ENCODE measurements at regions not wholly inside any gene's neighbourhood (a gene's known extent, or its start where the extent isn't known, plus 50 kb on each side); places are given as distances from the start of the nearest gene placed in this dataset.

DNA sequence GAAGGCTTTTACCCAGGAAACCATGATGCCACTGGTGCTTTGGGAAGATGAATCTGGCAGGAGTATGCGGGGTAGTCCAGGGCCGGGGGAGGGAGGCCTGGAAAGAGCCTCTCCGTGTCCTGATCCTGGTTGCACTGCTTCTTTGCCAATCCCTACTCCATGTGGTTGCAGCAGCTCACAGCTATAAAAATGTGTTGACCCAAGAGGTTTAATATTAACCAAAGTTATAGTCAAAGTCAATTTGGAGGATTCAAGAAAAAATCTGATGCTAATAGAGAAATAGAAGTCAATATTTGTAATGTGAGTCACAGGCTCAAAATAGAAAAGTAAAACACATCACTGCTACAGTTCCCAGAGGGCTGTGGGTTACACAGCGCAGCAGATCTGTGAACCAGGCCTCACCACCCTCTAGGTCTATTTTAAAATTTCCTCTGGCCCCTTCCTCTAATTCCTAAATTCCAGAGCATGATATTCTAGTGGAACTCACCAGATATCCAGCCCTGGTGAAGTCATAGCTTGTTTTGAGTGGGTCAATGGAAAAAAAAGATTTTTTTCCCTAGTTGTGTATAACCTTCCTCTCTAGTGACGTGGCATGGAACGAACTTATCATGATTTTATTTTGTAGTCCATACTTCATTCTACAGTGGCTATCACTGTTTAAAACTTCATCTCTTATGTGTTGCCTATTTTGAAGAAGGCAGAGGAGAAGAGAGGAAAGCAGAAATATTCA is 63.2 kb upstream of the BMP2 start:
- H4K91ac ChIP-seq (ENCODE audit: low read length) = no peak overlapping the region
- H3K36me3 ChIP-seq (ENCODE audit: control insufficient read depth in 1 of 2, insufficient read depth in 2 of 2, low read depth in 1 of 2, low read length in 2 of 2) = no peaks in the 10 kb centered on the region
- H4K8ac ChIP-seq (ENCODE audit: low read length) = no peak overlapping the region
- H2AK5ac ChIP-seq (ENCODE audit: low read length, severe bottlenecking) = no peak overlapping the region
- H3K9me3 ChIP-seq (ENCODE audit: control insufficient read depth, low read length) = no peaks in the 10 kb centered on the region
- no peak overlapping the region for H3K4me3 ChIP-seq (ENCODE audit: insufficient read depth in 1 of 2, low read depth in 1 of 2, low read length in 2 of 2)
- H2BK120ac ChIP-seq (ENCODE audit: low read depth, low read length) = no peak overlapping the region
- peak overlapping the region; percentile 5 to 24 for H3K4ac ChIP-seq (ENCODE audit: low read depth in 1 of 2, low read length in 2 of 2)
- no peak overlapping the region for H3K14ac ChIP-seq (ENCODE audit: low read length in 2 of 2)
- peak overlapping the region; percentile 94 for H3K27ac ChIP-seq (ENCODE audit: low read length, poor library complexity, severe bottlenecking)
- DNase-seq = peak; percentile 82
- peak overlapping the region; percentile 51 for H2AFZ ChIP-seq (ENCODE audit: low read depth, low read length)
- no peaks in the 10 kb centered on the region for H3K27me3 ChIP-seq (ENCODE audit: control insufficient read depth in 1 of 2, insufficient read depth in 1 of 2, low read length in 2 of 2)
- WGBS = 59% methylated on average over 4 of the region's 6 CpGs
- no peak overlapping the region for H3K4me2 ChIP-seq (ENCODE audit: low read length, poor library complexity, severe bottlenecking)
- peaks cover 11% of the 10 kb centered on the region for H3K4me1 ChIP-seq (ENCODE audit: control insufficient read depth, insufficient read depth, low read depth, low read length)
- peak overlapping the region; percentile 85 for H3K9ac ChIP-seq (ENCODE audit: low read length)
- H2BK5ac ChIP-seq (ENCODE audit: low read depth, low read length, poor library complexity, severe bottlenecking) = peak overlapping the region; percentile 60
- H3K79me1 ChIP-seq (replicated peaks; ENCODE audit: low read length, poor library complexity, severe bottlenecking) = no peaks in the 10 kb centered on the region
- peak overlapping the region in 1 of 2 experiments; percentile 57 for H2BK12ac ChIP-seq (ENCODE audit: low read length in 2 of 2)
- no peak overlapping the region for H3K23ac ChIP-seq (ENCODE audit: low read length in 2 of 2)
- peak overlapping the region; percentile 75 for H2BK15ac ChIP-seq (ENCODE audit: low read depth, poor library complexity, severe bottlenecking)
- peak overlapping the region; percentile 26 to 74 for H3K18ac ChIP-seq (ENCODE audit: low read depth in 1 of 2, low read length in 2 of 2)

DNA sequence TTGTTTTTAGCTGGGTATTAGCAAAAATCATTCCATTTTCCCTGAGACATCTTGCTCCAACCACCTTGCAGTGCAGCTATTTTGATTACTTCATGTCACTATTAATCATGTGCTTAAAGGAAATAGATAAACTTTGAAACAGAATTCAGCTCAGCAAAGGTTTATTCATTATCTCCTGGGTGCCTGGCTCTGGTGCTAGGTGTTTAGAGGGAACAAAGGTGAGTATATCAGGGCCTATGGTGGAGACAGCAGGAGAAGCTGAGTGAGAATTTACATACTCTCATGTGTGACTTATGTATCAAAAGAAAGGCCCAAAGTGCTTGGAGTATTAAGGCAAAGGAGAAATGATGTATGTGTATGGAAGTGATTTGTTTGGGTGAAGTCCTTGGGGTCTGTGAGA is 63.8 kb upstream of the BMP2 start:
- Histone ChIP-seq H2BK15ac (ENCODE audit: low read depth, poor library complexity, severe bottlenecking) (no peak overlapping the region), H3K23ac (ENCODE audit: low read length in 2 of 2) (no peak overlapping the region), H2BK120ac (ENCODE audit: low read depth, low read length) (no peak overlapping the region), H3K9ac (ENCODE audit: low read length) (peak overlapping the region; percentile 85), H3K18ac (ENCODE audit: low read depth in 1 of 2, low read length in 2 of 2) (peak overlapping the region; percentile 26 to 74), H3K36me3 (ENCODE audit: control insufficient read depth in 1 of 2, insufficient read depth in 2 of 2, low read depth in 1 of 2, low read length in 2 of 2) (no peaks in the 10 kb centered on the region), H3K4ac (ENCODE audit: low read depth in 1 of 2, low read length in 2 of 2) (peak overlapping the region; percentile 5 to 24), H3K27ac (ENCODE audit: low read length, poor library complexity, severe bottlenecking) (peak overlapping the region; percentile 75), H3K4me3 (ENCODE audit: insufficient read depth in 1 of 2, low read depth in 1 of 2, low read length in 2 of 2) (no peak overlapping the region), H2BK5ac (ENCODE audit: low read depth, low read length, poor library complexity, severe bottlenecking) (peak overlapping the region; percentile 60), H3K4me2 (ENCODE audit: low read length, poor library complexity, severe bottlenecking) (no peak overlapping the region), H3K79me1 (replicated peaks; ENCODE audit: low read length, poor library complexity, severe bottlenecking) (no peaks in the 10 kb centered on the region), H2BK12ac (ENCODE audit: low read length in 2 of 2) (peak overlapping the region in 1 of 2 experiments; percentile 3), H3K4me1 (ENCODE audit: control insufficient read depth, insufficient read depth, low read depth, low read length) (peaks cover 8% of the 10 kb centered on the region), H3K14ac (ENCODE audit: low read length in 2 of 2) (no peak overlapping the region), H4K8ac (ENCODE audit: low read length) (no peak overlapping the region), H3K9me3 (ENCODE audit: control insufficient read depth, low read length) (no peaks in the 10 kb centered on the region), H3K27me3 (ENCODE audit: control insufficient read depth in 1 of 2, insufficient read depth in 1 of 2, low read length in 2 of 2) (no peaks in the 10 kb centered on the region), H2AK5ac (ENCODE audit: low read length, severe bottlenecking) (no peak overlapping the region), H4K91ac (ENCODE audit: low read length) (no peak overlapping the region), H2AFZ (ENCODE audit: low read depth, low read length) (peak overlapping the region; percentile 51)
- DNase-seq = no peak

DNA sequence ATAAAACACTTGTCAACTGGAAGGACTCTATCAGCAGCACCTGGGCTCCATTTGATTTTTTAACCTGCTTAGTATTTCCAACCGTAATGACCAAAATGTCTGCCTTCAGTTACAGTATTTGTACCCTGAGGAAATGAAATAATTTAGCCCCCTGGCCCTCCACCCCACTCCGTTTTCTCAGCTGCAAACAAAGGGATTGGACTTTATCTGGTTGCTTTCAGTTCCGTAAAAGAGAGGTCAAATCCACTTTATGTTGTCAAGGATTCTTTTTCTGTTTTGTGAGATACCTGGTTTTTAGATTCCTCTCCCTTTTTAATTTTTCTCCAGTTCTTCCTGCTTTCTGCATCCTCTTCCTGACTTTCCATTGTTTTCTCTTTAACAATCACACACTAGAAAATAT is 64.4 kb upstream of the BMP2 start:
- H3K36me3 ChIP-seq (ENCODE audit: control insufficient read depth in 1 of 2, insufficient read depth in 2 of 2, low read depth in 1 of 2, low read length in 2 of 2) = no peaks in the 10 kb centered on the region
- H3K4me3 ChIP-seq (ENCODE audit: insufficient read depth in 1 of 2, low read depth in 1 of 2, low read length in 2 of 2) = no peak overlapping the region
- no peak overlapping the region for H3K23ac ChIP-seq (ENCODE audit: low read length in 2 of 2)
- H3K27ac ChIP-seq (ENCODE audit: low read length, poor library complexity, severe bottlenecking) = no peak overlapping the region
- H2AFZ ChIP-seq (ENCODE audit: low read depth, low read length) = no peak overlapping the region
- no peak overlapping the region for H2BK120ac ChIP-seq (ENCODE audit: low read depth, low read length)
- no peak overlapping the region for H2AK5ac ChIP-seq (ENCODE audit: low read length, severe bottlenecking)
- H3K4ac ChIP-seq (ENCODE audit: low read depth in 1 of 2, low read length in 2 of 2) = no peak overlapping the region
- WGBS = 100% methylated on average over 1 of the region's 3 CpGs
- no peak overlapping the region for H3K9ac ChIP-seq (ENCODE audit: low read length)
- H3K18ac ChIP-seq (ENCODE audit: low read depth in 1 of 2, low read length in 2 of 2) = no peak overlapping the region
- no peaks in the 10 kb centered on the region for H3K27me3 ChIP-seq (ENCODE audit: control insufficient read depth in 1 of 2, insufficient read depth in 1 of 2, low read length in 2 of 2)
- no peak overlapping the region for H2BK12ac ChIP-seq (ENCODE audit: low read length in 2 of 2)
- no peaks in the 10 kb centered on the region for H3K79me1 ChIP-seq (replicated peaks; ENCODE audit: low read length, poor library complexity, severe bottlenecking)
- peaks cover 8% of the 10 kb centered on the region for H3K4me1 ChIP-seq (ENCODE audit: control insufficient read depth, insufficient read depth, low read depth, low read length)
- H3K4me2 ChIP-seq (ENCODE audit: low read length, poor library complexity, severe bottlenecking) = no peak overlapping the region
- no peaks in the 10 kb centered on the region for H3K9me3 ChIP-seq (ENCODE audit: control insufficient read depth, low read length)
- H4K8ac ChIP-seq (ENCODE audit: low read length) = no peak overlapping the region
- H4K91ac ChIP-seq (ENCODE audit: low read length) = no peak overlapping the region
- no peak for DNase-seq
- H3K14ac ChIP-seq (ENCODE audit: low read length in 2 of 2) = no peak overlapping the region
- no peak overlapping the region for H2BK5ac ChIP-seq (ENCODE audit: low read depth, low read length, poor library complexity, severe bottlenecking)
- no peak overlapping the region for H2BK15ac ChIP-seq (ENCODE audit: low read depth, poor library complexity, severe bottlenecking)

DNA sequence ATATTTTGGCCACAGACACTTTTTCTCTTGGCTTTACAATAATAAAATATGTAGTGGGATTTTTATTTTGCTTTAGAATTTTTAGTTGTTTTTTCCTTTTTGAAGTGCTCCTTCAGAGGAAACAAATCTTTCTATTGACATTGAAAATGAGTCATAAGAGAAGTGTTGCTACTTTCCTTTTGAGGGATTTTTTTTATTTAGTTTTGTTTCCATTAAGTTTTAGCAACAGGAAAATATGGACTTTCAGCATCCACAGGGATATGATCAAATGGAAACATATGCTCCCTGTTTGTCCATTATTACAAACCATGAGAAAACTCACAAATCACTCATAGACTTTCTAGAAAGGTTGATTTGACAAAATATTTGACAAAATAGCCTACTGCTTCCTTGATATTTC is 65.3 kb upstream of the BMP2 start:
- peak; percentile 29 for DNase-seq
- H3K9ac ChIP-seq (ENCODE audit: low read length) = no peak overlapping the region
- peaks cover 13% of the 10 kb centered on the region for H3K4me1 ChIP-seq (ENCODE audit: control insufficient read depth, insufficient read depth, low read depth, low read length)
- H3K36me3 ChIP-seq (ENCODE audit: control insufficient read depth in 1 of 2, insufficient read depth in 2 of 2, low read depth in 1 of 2, low read length in 2 of 2) = no peaks in the 10 kb centered on the region
- H2AK5ac ChIP-seq (ENCODE audit: low read length, severe bottlenecking) = no peak overlapping the region
- H3K14ac ChIP-seq (ENCODE audit: low read length in 2 of 2) = no peak overlapping the region
- no peak overlapping the region for H2AFZ ChIP-seq (ENCODE audit: low read depth, low read length)
- no peaks in the 10 kb centered on the region for H3K79me1 ChIP-seq (replicated peaks; ENCODE audit: low read length, poor library complexity, severe bottlenecking)
- no peak overlapping the region for H3K23ac ChIP-seq (ENCODE audit: low read length in 2 of 2)
- H3K27me3 ChIP-seq (ENCODE audit: control insufficient read depth in 1 of 2, insufficient read depth in 1 of 2, low read length in 2 of 2) = no peaks in the 10 kb centered on the region
- H3K4me3 ChIP-seq (ENCODE audit: insufficient read depth in 1 of 2, low read depth in 1 of 2, low read length in 2 of 2) = no peak overlapping the region
- no peak overlapping the region for H3K27ac ChIP-seq (ENCODE audit: low read length, poor library complexity, severe bottlenecking)
- H4K8ac ChIP-seq (ENCODE audit: low read length) = no peak overlapping the region
- H2BK15ac ChIP-seq (ENCODE audit: low read depth, poor library complexity, severe bottlenecking) = no peak overlapping the region
- no peak overlapping the region for H2BK120ac ChIP-seq (ENCODE audit: low read depth, low read length)
- no peak overlapping the region for H2BK5ac ChIP-seq (ENCODE audit: low read depth, low read length, poor library complexity, severe bottlenecking)
- H3K4me2 ChIP-seq (ENCODE audit: low read length, poor library complexity, severe bottlenecking) = no peak overlapping the region
- H3K18ac ChIP-seq (ENCODE audit: low read depth in 1 of 2, low read length in 2 of 2) = no peak overlapping the region
- H2BK12ac ChIP-seq (ENCODE audit: low read length in 2 of 2) = no peak overlapping the region
- no peaks in the 10 kb centered on the region for H3K9me3 ChIP-seq (ENCODE audit: control insufficient read depth, low read length)
- no peak overlapping the region for H3K4ac ChIP-seq (ENCODE audit: low read depth in 1 of 2, low read length in 2 of 2)
- no peak overlapping the region for H4K91ac ChIP-seq (ENCODE audit: low read length)
